ENCODE measurements at regions not wholly inside any gene's neighbourhood (a gene's known extent, or its start where the extent isn't known, plus 50 kb on each side); places are given as distances from the start of the nearest gene placed in this dataset.

GRCh38 chr2:6577960-6578359 lies 287.7 kb downstream of the CMPK2 start:
- TF ChIP-seq, protein P1, sequence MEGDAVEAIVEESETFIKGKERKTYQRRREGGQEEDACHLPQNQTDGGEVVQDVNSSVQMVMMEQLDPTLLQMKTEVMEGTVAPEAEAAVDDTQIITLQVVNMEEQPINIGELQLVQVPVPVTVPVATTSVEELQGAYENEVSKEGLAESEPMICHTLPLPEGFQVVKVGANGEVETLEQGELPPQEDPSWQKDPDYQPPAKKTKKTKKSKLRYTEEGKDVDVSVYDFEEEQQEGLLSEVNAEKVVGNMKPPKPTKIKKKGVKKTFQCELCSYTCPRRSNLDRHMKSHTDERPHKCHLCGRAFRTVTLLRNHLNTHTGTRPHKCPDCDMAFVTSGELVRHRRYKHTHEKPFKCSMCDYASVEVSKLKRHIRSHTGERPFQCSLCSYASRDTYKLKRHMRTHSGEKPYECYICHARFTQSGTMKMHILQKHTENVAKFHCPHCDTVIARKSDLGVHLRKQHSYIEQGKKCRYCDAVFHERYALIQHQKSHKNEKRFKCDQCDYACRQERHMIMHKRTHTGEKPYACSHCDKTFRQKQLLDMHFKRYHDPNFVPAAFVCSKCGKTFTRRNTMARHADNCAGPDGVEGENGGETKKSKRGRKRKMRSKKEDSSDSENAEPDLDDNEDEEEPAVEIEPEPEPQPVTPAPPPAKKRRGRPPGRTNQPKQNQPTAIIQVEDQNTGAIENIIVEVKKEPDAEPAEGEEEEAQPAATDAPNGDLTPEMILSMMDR (conservative IDR thresholded peaks at IDR 0.05; ENCODE audit: low read depth, low read length), result no peak
- no peak for TF ChIP-seq EZH2 (IDR thresholded peaks at IDR 0.05; ENCODE audit: low read length, unreplicated experiment)
